Ishikawa (cell line): ENCODE measurements at regions not wholly inside any gene's neighbourhood (a gene's known extent, or its start where the extent isn't known, plus 50 kb on each side); places are given as distances from the start of the nearest gene placed in this dataset.
A peak's percentile ranks its signal among the peaks of the same experiment; 100 is the strongest.

ENCODE experiments used
- CEBPB ChIP-seq: IDR thresholded peaks from 2 replicates; pipeline ENCODE4 v1.6.1; 2012
- CREB1 ChIP-seq: IDR thresholded peaks from 2 replicates; pipeline ENCODE4 v1.6.1; 2012; ENCODE audit warnings: low read depth
- EGR1 ChIP-seq: IDR thresholded peaks from 2 replicates; pipeline ENCODE4 v1.6.1; 2012
- EP300 ChIP-seq: IDR thresholded peaks from 2 replicates; pipeline ENCODE4 v1.6.1; 2012; ENCODE audit warnings: borderline replicate concordance
- FOXM1 ChIP-seq: IDR thresholded peaks from 2 replicates; pipeline ENCODE4 v1.6.1; 2012; ENCODE audit warnings: low read depth, borderline replicate concordance
- MAX ChIP-seq: IDR thresholded peaks from 2 replicates; pipeline ENCODE4 v1.6.1; 2012
- NFIC ChIP-seq: IDR thresholded peaks from 2 replicates; pipeline ENCODE4 v1.6.1; 2012
- RAD21 ChIP-seq: IDR thresholded peaks from 2 replicates; pipeline ENCODE4 v1.6.1; 2012; ENCODE audit warnings: low read depth
- REST ChIP-seq: IDR thresholded peaks from 2 replicates; pipeline ENCODE4 v1.6.1; 2012; ENCODE audit warnings: low read depth, mild to moderate bottlenecking
- TAF1 ChIP-seq: IDR thresholded peaks from 2 replicates; pipeline ENCODE4 v1.6.1; 2012; ENCODE audit warnings: low read depth, mild to moderate bottlenecking
- TCF12 ChIP-seq: IDR thresholded peaks from 2 replicates; pipeline ENCODE4 v1.6.1; 2012; ENCODE audit warnings: low read depth
- TEAD4 ChIP-seq: IDR thresholded peaks from 2 replicates; pipeline ENCODE4 v1.6.1; 2012
- USF1 ChIP-seq: IDR thresholded peaks from 2 replicates; pipeline ENCODE4 v1.6.1; 2012
- YY1 ChIP-seq: IDR thresholded peaks from 2 replicates; pipeline ENCODE4 v1.6.1; 2012; ENCODE audit warnings: low read depth
- ZBTB7A ChIP-seq: IDR thresholded peaks from 2 replicates; pipeline ENCODE4 v1.6.1; 2012; ENCODE audit warnings: low read depth

- peak; percentile 2; the same call in 1 of the 2 replicates for TF ChIP-seq USF1
- TF ChIP-seq MAX = peak; percentile 53
- peak; percentile 31; the same call in 1 of the 2 replicates for TF ChIP-seq TAF1
- peak; percentile 81 for TF ChIP-seq YY1
- peak; percentile 98 for TF ChIP-seq CREB1
- TF ChIP-seq TCF12 = 0 out of 2 replicates have a peak, but pooled peaks have one; percentile 19
These were observed 92.2 kb upstream of the OR4F16 start for GRCh38 chr1:778451-779278.

- TF ChIP-seq MAX (no peak), TEAD4 (no peak), TAF1 (no peak), ZBTB7A (no peak), FOXM1 (no peak), TCF12 (no peak), USF1 (no peak), EP300 (no peak), NFIC (no peak)
These were observed 102.4 kb upstream of the OR4F16 start for GRCh38 chr1:788835-789234.

- TF ChIP-seq USF1 (0 out of 2 replicates have a peak, but pooled peaks have one; percentile 13), MAX (peak; percentile 33; the same call in 1 of the 2 replicates)
These were observed 118.1 kb upstream of the OR4F16 start for GRCh38 chr1:804378-805115.

GRCh38 chr1:818618-819291 is 105.0 kb upstream of the SAMD11 start:
- no peak for TF ChIP-seq NFIC
- TF ChIP-seq CREB1 = no peak
- TF ChIP-seq CEBPB = no peak
- TF ChIP-seq TEAD4 = no peak
- no peak for TF ChIP-seq USF1

- TF ChIP-seq YY1 (no peak), TEAD4 (no peak), FOXM1 (no peak), ZBTB7A (no peak), CREB1 (no peak), RAD21 (no peak), EP300 (no peak), CEBPB (no peak), TAF1 (no peak), EGR1 (no peak), TCF12 (no peak), REST (no peak), MAX (no peak), USF1 (no peak), NFIC (no peak)
These were observed 102.8 kb upstream of the SAMD11 start for GRCh38 chr1:820962-821361.
